NCI-H748 (cell line): ENCODE measurements at regions not wholly inside any gene's neighbourhood (a gene's known extent, or its start where the extent isn't known, plus 50 kb on each side); places are given as distances from the start of the nearest gene placed in this dataset.
"Not testable (repeated sequence)": the region's sequence is repeated elsewhere in the genome, so short reads cannot be mapped to it uniquely, and the experiment has no call there.

Experiments used
- DNase-seq: peaks from one replicate; lab custom pipeline; 2025; ENCODE audit not compliant: unreplicated experiment; lab: John Stamatoyannopoulos, UW

- no peak for DNase-seq
Measured at GRCh38 chr3:167008791-167009190, 371.3 kb downstream of the ZBBX start.

- no peak for DNase-seq
Measured at GRCh38 chr3:167001374-167001773, 378.7 kb downstream of the ZBBX start.

GRCh38 chr3:166993015-166993630 lies 387.0 kb downstream of the ZBBX start:
- DNase-seq: no peak

- no peak for DNase-seq
Measured at GRCh38 chr3:166986000-166986399, 394.1 kb downstream of the ZBBX start.

GRCh38 chr3:166975796-166976195 lies 404.3 kb downstream of the ZBBX start:
- not testable (repeated sequence) for DNase-seq

- not testable (repeated sequence) for DNase-seq
Measured at GRCh38 chr3:166967714-166968113, 412.4 kb downstream of the ZBBX start.

- DNase-seq: no peak
Measured at GRCh38 chr3:166962911-166963310, 417.2 kb downstream of the ZBBX start.

GRCh38 chr3:166957121-166957520 lies 423.0 kb downstream of the ZBBX start:
- DNase-seq: no peak

- DNase-seq: no peak
Measured at GRCh38 chr3:166955201-166955939, 424.7 kb downstream of the ZBBX start.

- no peak for DNase-seq
Measured at GRCh38 chr3:166934879-166935278, 445.2 kb downstream of the ZBBX start.

- DNase-seq: no peak
Measured at GRCh38 chr3:166917437-166917836, 462.7 kb downstream of the ZBBX start.

- no peak for DNase-seq
Measured at GRCh38 chr3:166902374-166902773, 477.7 kb downstream of the ZBBX start.

GRCh38 chr3:166900866-166901577 lies 479.1 kb downstream of the ZBBX start:
- DNase-seq: no peak

GRCh38 chr3:166897811-166898210 lies 482.3 kb downstream of the ZBBX start:
- DNase-seq: no peak

- no peak for DNase-seq
Measured at GRCh38 chr3:166889241-166889640, 490.9 kb downstream of the ZBBX start.

GRCh38 chr3:166879661-166880060 lies 500.4 kb downstream of the ZBBX start:
- peak; percentile 8 for DNase-seq

- DNase-seq: peak; percentile 2
Measured at GRCh38 chr3:166877971-166878370, 502.1 kb downstream of the ZBBX start.

- DNase-seq: no peak
Measured at GRCh38 chr3:166864473-166865467, 515.3 kb downstream of the ZBBX start.

GRCh38 chr3:166860217-166860616 lies 519.9 kb downstream of the ZBBX start:
- DNase-seq: no peak

- no peak for DNase-seq
Measured at GRCh38 chr3:166844329-166844728, 535.8 kb downstream of the ZBBX start.

GRCh38 chr3:166842784-166843183 lies 537.3 kb downstream of the ZBBX start:
- not testable (repeated sequence) for DNase-seq
